ENCODE measurements at regions not wholly inside any gene's neighbourhood (a gene's known extent, or its start where the extent isn't known, plus 50 kb on each side); places are given as distances from the start of the nearest gene placed in this dataset.

DNA sequence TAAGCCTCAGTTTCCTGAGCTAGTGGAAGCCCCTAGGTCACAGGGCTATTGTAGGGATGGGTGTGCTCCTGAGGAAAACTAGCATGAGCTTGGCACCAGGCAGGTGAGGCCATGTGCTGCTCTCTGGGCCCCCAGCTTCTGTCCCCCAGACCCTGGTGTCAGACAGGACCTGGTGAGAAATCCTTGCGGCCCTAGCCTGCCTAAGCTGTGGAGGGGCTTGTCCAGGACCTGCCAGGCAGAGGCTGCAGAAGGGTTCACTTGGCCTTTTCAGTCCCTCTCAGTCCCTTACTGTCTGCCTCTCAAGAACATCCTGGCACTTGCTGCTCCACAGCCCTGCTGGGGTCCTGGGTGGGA, 58.4 kb downstream of the ZFP36L2 start:
- H3K4me3 ChIP-seq (ENCODE audit: low read length), result no peak overlapping the region
- no peak overlapping the region; the same call in 1 of the 2 replicates for H2AFZ ChIP-seq (ENCODE audit: low read depth, low read length)
- H3K4me1 ChIP-seq (ENCODE audit: low read length), result peaks cover 46% of the 10 kb centered on the region
- H3K36me3 ChIP-seq (replicated peaks; ENCODE audit: low read depth, low read length), result no peaks in the 10 kb centered on the region
- no peak for TF ChIP-seq EZH2phosphoT487 (IDR thresholded peaks at IDR 0.05; ENCODE audit: low read depth)
- TF ChIP-seq, protein P1, sequence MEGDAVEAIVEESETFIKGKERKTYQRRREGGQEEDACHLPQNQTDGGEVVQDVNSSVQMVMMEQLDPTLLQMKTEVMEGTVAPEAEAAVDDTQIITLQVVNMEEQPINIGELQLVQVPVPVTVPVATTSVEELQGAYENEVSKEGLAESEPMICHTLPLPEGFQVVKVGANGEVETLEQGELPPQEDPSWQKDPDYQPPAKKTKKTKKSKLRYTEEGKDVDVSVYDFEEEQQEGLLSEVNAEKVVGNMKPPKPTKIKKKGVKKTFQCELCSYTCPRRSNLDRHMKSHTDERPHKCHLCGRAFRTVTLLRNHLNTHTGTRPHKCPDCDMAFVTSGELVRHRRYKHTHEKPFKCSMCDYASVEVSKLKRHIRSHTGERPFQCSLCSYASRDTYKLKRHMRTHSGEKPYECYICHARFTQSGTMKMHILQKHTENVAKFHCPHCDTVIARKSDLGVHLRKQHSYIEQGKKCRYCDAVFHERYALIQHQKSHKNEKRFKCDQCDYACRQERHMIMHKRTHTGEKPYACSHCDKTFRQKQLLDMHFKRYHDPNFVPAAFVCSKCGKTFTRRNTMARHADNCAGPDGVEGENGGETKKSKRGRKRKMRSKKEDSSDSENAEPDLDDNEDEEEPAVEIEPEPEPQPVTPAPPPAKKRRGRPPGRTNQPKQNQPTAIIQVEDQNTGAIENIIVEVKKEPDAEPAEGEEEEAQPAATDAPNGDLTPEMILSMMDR (IDR thresholded peaks at IDR 0.05; ENCODE audit: low read depth, low read length), result no peak
- H3K9me3 ChIP-seq (ENCODE audit: insufficient read depth, low read length), result no peaks in the 10 kb centered on the region
- H3K27ac ChIP-seq (ENCODE audit: low read length), result no peak overlapping the region
- no peaks in the 10 kb centered on the region for H3K79me2 ChIP-seq (ENCODE audit: low read length)
- H4K20me1 ChIP-seq (ENCODE audit: insufficient read depth, low read length), result no peaks in the 10 kb centered on the region
- no peak overlapping the region for H3K9ac ChIP-seq (ENCODE audit: low read length)
- H3K27me3 ChIP-seq (ENCODE audit: low read depth, low read length), result no peaks in the 10 kb centered on the region
- H3K4me2 ChIP-seq (ENCODE audit: low read length), result no peak overlapping the region

GRCh38 chr2:43165378-43166069, 60.9 kb downstream of the ZFP36L2 start:
- Histone ChIP-seq H2AFZ (ENCODE audit: low read depth, low read length) (no peak overlapping the region), H3K9me3 (ENCODE audit: insufficient read depth, low read length) (no peaks in the 10 kb centered on the region), H3K27me3 (ENCODE audit: low read depth, low read length) (no peaks in the 10 kb centered on the region), H3K4me2 (ENCODE audit: low read length) (no peak overlapping the region), H3K4me1 (ENCODE audit: low read length) (peaks cover 28% of the 10 kb centered on the region), H4K20me1 (ENCODE audit: insufficient read depth, low read length) (no peaks in the 10 kb centered on the region), H3K9ac (ENCODE audit: low read length) (no peak overlapping the region), H3K79me2 (ENCODE audit: low read length) (no peaks in the 10 kb centered on the region), H3K27ac (ENCODE audit: low read length) (no peak overlapping the region), H3K4me3 (ENCODE audit: low read length) (no peak overlapping the region), H3K36me3 (replicated peaks; ENCODE audit: low read depth, low read length) (no peaks in the 10 kb centered on the region)
- no peak for TF ChIP-seq EZH2phosphoT487 (IDR thresholded peaks at IDR 0.05; ENCODE audit: low read depth)
- TF ChIP-seq, protein P1 (IDR thresholded peaks at IDR 0.05; ENCODE audit: low read depth, low read length), result 0 out of 2 replicates have a peak, but pooled peaks have one; percentile 24

- H3K79me2 ChIP-seq (ENCODE audit: low read length), result no peaks in the 10 kb centered on the region
- TF ChIP-seq EZH2phosphoT487 (IDR thresholded peaks at IDR 0.05; ENCODE audit: low read depth), result no peak
- TF ChIP-seq, protein P1 (IDR thresholded peaks at IDR 0.05; ENCODE audit: low read depth, low read length), result no peak
- H3K9ac ChIP-seq (ENCODE audit: low read length), result no peak overlapping the region
- no peak overlapping the region for H3K27ac ChIP-seq (ENCODE audit: low read length)
- no peak overlapping the region for H2AFZ ChIP-seq (ENCODE audit: low read depth, low read length)
- no peaks in the 10 kb centered on the region for H4K20me1 ChIP-seq (ENCODE audit: insufficient read depth, low read length)
- no peak overlapping the region for H3K4me2 ChIP-seq (ENCODE audit: low read length)
- no peak overlapping the region for H3K4me3 ChIP-seq (ENCODE audit: low read length)
- no peaks in the 10 kb centered on the region for H3K27me3 ChIP-seq (ENCODE audit: low read depth, low read length)
- H3K4me1 ChIP-seq (ENCODE audit: low read length), result peaks cover 19% of the 10 kb centered on the region
- no peaks in the 10 kb centered on the region for H3K9me3 ChIP-seq (ENCODE audit: insufficient read depth, low read length)
- no peaks in the 10 kb centered on the region for H3K36me3 ChIP-seq (replicated peaks; ENCODE audit: low read depth, low read length)
Measured at GRCh38 chr2:43164686-43165085, 61.7 kb downstream of the ZFP36L2 start.

DNA sequence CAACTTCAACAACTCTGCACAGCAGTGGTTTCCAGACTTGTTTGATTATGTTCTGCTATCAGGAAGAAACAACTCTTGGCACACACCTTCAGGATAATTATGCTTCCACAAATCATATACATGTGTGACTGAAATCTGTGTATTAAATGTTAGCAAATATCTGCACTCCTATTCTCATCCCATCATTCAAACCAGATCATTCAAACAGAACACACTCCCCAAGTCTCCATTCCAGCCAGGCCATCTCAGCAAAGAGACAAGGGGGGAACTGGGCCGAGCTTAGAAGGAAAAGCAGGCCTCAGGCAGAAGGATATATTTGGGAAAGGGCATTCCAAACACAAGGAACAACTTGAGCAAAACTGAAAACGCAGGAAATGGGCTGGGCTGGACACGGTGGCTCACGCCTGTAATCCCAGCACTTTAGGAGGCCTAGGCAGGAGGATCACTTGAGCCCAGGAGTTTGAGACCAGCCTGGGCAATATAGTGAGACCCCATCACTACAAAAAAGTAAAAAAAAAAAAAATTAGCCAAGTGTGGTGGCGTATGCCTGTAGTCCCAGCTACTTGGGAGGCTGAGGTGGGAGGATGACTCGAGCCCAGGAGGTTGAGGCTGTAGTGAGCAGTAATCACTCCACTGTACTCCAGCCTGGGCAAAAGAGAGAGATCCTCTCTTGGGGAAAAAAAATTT, 62.7 kb downstream of the ZFP36L2 start:
- no peak overlapping the region for H3K9ac ChIP-seq (ENCODE audit: low read length)
- H3K79me2 ChIP-seq (ENCODE audit: low read length), result no peaks in the 10 kb centered on the region
- H4K20me1 ChIP-seq (ENCODE audit: insufficient read depth, low read length), result no peaks in the 10 kb centered on the region
- TF ChIP-seq, protein P1 (IDR thresholded peaks at IDR 0.05; ENCODE audit: low read depth, low read length), result no peak
- no peak for TF ChIP-seq EZH2phosphoT487 (IDR thresholded peaks at IDR 0.05; ENCODE audit: low read depth)
- H3K27me3 ChIP-seq (ENCODE audit: low read depth, low read length), result no peaks in the 10 kb centered on the region
- H3K9me3 ChIP-seq (ENCODE audit: insufficient read depth, low read length), result no peaks in the 10 kb centered on the region
- peaks cover 12% of the 10 kb centered on the region for H3K4me1 ChIP-seq (ENCODE audit: low read length)
- H3K4me2 ChIP-seq (ENCODE audit: low read length), result no peak overlapping the region
- H3K36me3 ChIP-seq (replicated peaks; ENCODE audit: low read depth, low read length), result no peaks in the 10 kb centered on the region
- H3K4me3 ChIP-seq (ENCODE audit: low read length), result no peak overlapping the region
- no peak overlapping the region for H3K27ac ChIP-seq (ENCODE audit: low read length)
- no peak overlapping the region for H2AFZ ChIP-seq (ENCODE audit: low read depth, low read length)
